HCT116 (cell line): ENCODE measurements at regions not wholly inside any gene's neighbourhood (a gene's known extent, or its start where the extent isn't known, plus 50 kb on each side); places are given as distances from the start of the nearest gene placed in this dataset.

ENCODE experiments used
- ATAC-seq: fragments of 200-7000 bp; cut with Tn5 transposase; 2 replicates; pipeline ENCODE4 v1.9.1; 2020; ENCODE audit warnings: mild to moderate bottlenecking, moderate library complexity
- BruUV-seq: library from RNA; stranded (reverse); fragments of 400-500 nt; replicated peaks from 2 replicates; lab custom pipeline; 2021; lab: Mats Ljungman, UMichigan
- CTCF ChIA-PET: fragments of 300-600 bp; sonication (Branson Sonifier 250); formaldehyde crosslinking; loops from one replicate; lab custom pipeline; 2021; ENCODE audit warnings: antibody characterized with exemption; lab: Charles Lee
- POLR2A ChIA-PET: fragments of 300-600, 350-600 bp; sonication (Branson Sonifier 250); formaldehyde crosslinking; loops from one replicate; lab custom pipeline; 2021; ENCODE audit warnings: antibody characterized with exemption; lab: Charles Lee
- RAD21 ChIA-PET, 2 experiments: fragments of 300-600 bp; sonication (Branson Sonifier 250); formaldehyde crosslinking; loops; one replicate each; lab custom pipeline; 2023; ENCODE audit warnings: low total read pairs in 2 of 2; ENCODE audit not compliant: uncharacterized antibody in 2 of 2, unreplicated experiment in 2 of 2, low non-redundant PET in 1 of 2; lab: Charles Lee
- DNase-seq: peaks from one replicate; pipeline ENCODE4 v3.0.0-alpha.2; 2010; ENCODE audit warnings: low read depth, low spot score
- H2AFZ ChIP-seq: fragments of 200-600 bp; shearing (Covaris generic), sonication (generic); 2 replicates; pipeline ENCODE4 v1.6.1; 2017; ENCODE audit warnings: low read depth, mixed run types, mixed read lengths, antibody characterized with exemption, low read length; ENCODE audit not compliant: poor library complexity, severe bottlenecking
- H3K27ac ChIP-seq: 2 replicates; pipeline ENCODE4 v1.5.1; 2012; ENCODE audit warnings: low read depth, low read length
- H3K27me3 ChIP-seq: fragments of 200-600 bp; sonication (generic); 2 replicates; pipeline ENCODE4 v1.6.1; 2016; ENCODE audit warnings: mixed run types, low read length, mixed read lengths; ENCODE audit not compliant: insufficient read depth
- H3K36me3 ChIP-seq, 2 experiments: fragments of 200-500 bp in 1 of 2; fragments of 200-600 bp in 1 of 2; sonication (Bioruptor generic) in 1 of 2; sonication (generic) in 1 of 2; 2 replicates each; pipeline versions ENCODE4 v1.5.1 to v1.6.1; 2014 to 2016; ENCODE audit warnings: low read length in 2 of 2, inconsistent platforms in 1 of 2, mixed read lengths in 1 of 2, mixed run types in 1 of 2; ENCODE audit not compliant: insufficient read depth in 2 of 2, control insufficient read depth in 1 of 2
- H3K4me1 ChIP-seq, 2 experiments: fragments of 200-600 bp in 1 of 2; sonication (generic) in 1 of 2; 2 replicates each; pipeline versions ENCODE4 v1.5.1 to v1.6.1; 2012 to 2017; ENCODE audit warnings: low read length in 2 of 2, inconsistent platforms in 1 of 2, mild to moderate bottlenecking in 1 of 2, mixed read lengths in 1 of 2, mixed run types in 1 of 2, moderate library complexity in 1 of 2; ENCODE audit not compliant: insufficient read depth in 2 of 2, control insufficient read depth in 1 of 2
- H3K4me2 ChIP-seq: fragments of 200-600 bp; sonication (generic); 2 replicates; pipeline ENCODE4 v1.6.1; 2017; ENCODE audit warnings: mixed run types, low read length, mixed read lengths
- H3K4me3 ChIP-seq, 2 experiments: fragments of 200-600 bp in 1 of 2; sonication (generic) in 1 of 2; replicated peaks in 1 of 2; 2 replicates each; pipeline ENCODE4 v1.5.1; 2011 to 2016; ENCODE audit warnings: low read length in 2 of 2, control low read depth in 1 of 2, low read depth in 1 of 2, mild to moderate bottlenecking in 1 of 2, mixed read lengths in 1 of 2, mixed run types in 1 of 2
- H3K79me2 ChIP-seq: fragments of 200-600 bp; sonication (generic); 2 replicates; pipeline ENCODE4 v1.6.1; 2017; ENCODE audit warnings: mild to moderate bottlenecking, mixed run types, low read length, moderate library complexity, mixed read lengths; ENCODE audit not compliant: insufficient read depth
- H3K9ac ChIP-seq: fragments of 200-600 bp; sonication (generic); 2 replicates; pipeline ENCODE4 v1.6.1; 2016; ENCODE audit warnings: low read length, mixed read lengths
- H3K9me2 ChIP-seq: fragments of 200-600 bp; sonication (generic), shearing (Covaris generic); 2 replicates; pipeline ENCODE4 v1.6.1; 2017; ENCODE audit warnings: mixed run types, mild to moderate bottlenecking, moderate library complexity; ENCODE audit not compliant: insufficient read depth
- H3K9me3 ChIP-seq, 2 experiments: fragments of 200-500 bp in 1 of 2; fragments of 200-600 bp in 1 of 2; sonication (Bioruptor generic) in 1 of 2; sonication (generic) in 1 of 2; 2 replicates each; pipeline ENCODE4 v1.6.1; 2014 to 2017; ENCODE audit warnings: low read length in 2 of 2, mixed read lengths in 2 of 2, inconsistent platforms in 1 of 2, low read depth in 1 of 2, mild to moderate bottlenecking in 1 of 2, mixed run types in 1 of 2, moderate library complexity in 1 of 2; ENCODE audit not compliant: control insufficient read depth in 1 of 2, insufficient read depth in 1 of 2
- H4K20me1 ChIP-seq: fragments of 200-600 bp; sonication (generic), shearing (Covaris generic); 2 replicates; pipeline ENCODE4 v1.6.1; 2017; ENCODE audit warnings: mixed run types, mild to moderate bottlenecking, moderate library complexity; ENCODE audit not compliant: insufficient read depth
- ATF3 ChIP-seq: IDR thresholded peaks from 2 replicates; pipeline ENCODE4 v1.6.1; 2012
- CBX3 ChIP-seq: IDR thresholded peaks from 2 replicates; pipeline ENCODE4 v1.6.1; 2012; ENCODE audit warnings: low read depth
- CTCF ChIP-seq, 3 experiments: fragments of 200-600 bp in 1 of 3; sonication (generic) in 1 of 3; IDR thresholded peaks in 2 of 3; conservative IDR thresholded peaks in 1 of 3; 2 replicates each; pipeline ENCODE4 v1.5.1; 2012 to 2017; ENCODE audit warnings: low read depth in 2 of 3, low read length in 2 of 3, antibody characterized with exemption in 1 of 3, borderline replicate concordance in 1 of 3, control low read depth in 1 of 3, mild to moderate bottlenecking in 1 of 3, mixed read lengths in 1 of 3, mixed run types in 1 of 3, moderate library complexity in 1 of 3; ENCODE audit not compliant: insufficient read depth in 1 of 3
- EGR1 ChIP-seq: IDR thresholded peaks from 2 replicates; pipeline ENCODE4 v1.6.1; 2012; ENCODE audit warnings: low read depth
- ELF1 ChIP-seq: IDR thresholded peaks from 2 replicates; pipeline ENCODE4 v1.6.1; 2012; ENCODE audit warnings: low read depth, borderline replicate concordance
- EZH2phosphoT487 ChIP-seq: fragments of 200-600 bp; IDR thresholded peaks from 2 replicates; pipeline ENCODE4 v1.6.1; 2018; ENCODE audit warnings: antibody characterized with exemption, borderline replicate concordance
- FOSL1 ChIP-seq: IDR thresholded peaks from 2 replicates; pipeline ENCODE4 v1.6.1; 2012; ENCODE audit warnings: low read depth
- MAX ChIP-seq: IDR thresholded peaks from 2 replicates; pipeline ENCODE4 v1.6.1; 2012
- POLR2A ChIP-seq: IDR thresholded peaks from 2 replicates; pipeline ENCODE4 v1.7.0; 2011; ENCODE audit warnings: borderline replicate concordance; ENCODE audit not compliant: insufficient read depth, insufficient read length; ENCODE audit errors: extremely low read depth
- POLR2AphosphoS5 ChIP-seq: IDR thresholded peaks from 2 replicates; pipeline ENCODE4 v1.6.1; 2011; ENCODE audit warnings: mild to moderate bottlenecking, low read depth, low read length, moderate library complexity
- RAD21 ChIP-seq: IDR thresholded peaks from 2 replicates; pipeline ENCODE4 v1.6.1; 2012; ENCODE audit warnings: low read depth, mild to moderate bottlenecking
- REST ChIP-seq: IDR thresholded peaks from 2 replicates; pipeline ENCODE4 v1.6.1; 2012; ENCODE audit warnings: low read depth
- SIN3A ChIP-seq: IDR thresholded peaks from 2 replicates; pipeline ENCODE4 v1.6.1; 2012; ENCODE audit warnings: low read depth
- SRF ChIP-seq: IDR thresholded peaks from 2 replicates; pipeline ENCODE4 v1.6.1; 2012; ENCODE audit warnings: low read depth
- TCF7L2 ChIP-seq: IDR thresholded peaks from 2 replicates; pipeline ENCODE4 v1.7.0; 2011; ENCODE audit warnings: borderline replicate concordance, inconsistent platforms; ENCODE audit not compliant: insufficient read depth, insufficient read length; ENCODE audit errors: extremely low read depth
- YY1 ChIP-seq: IDR thresholded peaks from 2 replicates; pipeline ENCODE4 v1.6.1; 2011; ENCODE audit warnings: low read length, low read depth, moderate library complexity, mild to moderate bottlenecking; ENCODE audit not compliant: insufficient replicate concordance; ENCODE audit errors: extremely low read depth
- ZBTB33 ChIP-seq: IDR thresholded peaks from 2 replicates; pipeline ENCODE4 v1.6.1; 2011; ENCODE audit warnings: mild to moderate bottlenecking, low read length, moderate library complexity; ENCODE audit not compliant: insufficient replicate concordance; ENCODE audit errors: extremely low read depth
- ZNF274 ChIP-seq: fragments of 200-500 bp; sonication (Bioruptor generic); IDR thresholded peaks from 2 replicates; pipeline ENCODE4 v1.6.1; 2014; ENCODE audit warnings: mild to moderate bottlenecking, low read depth, low read length, inconsistent platforms
- intact Hi-C: fragments of 100-400 bp; cut with micrococcal nuclease; formaldehyde crosslinking; loops from 2 replicates; pipeline ENCODE4 v1.10.0; 2022

- DNase-seq (no peak), ATAC-seq (no peak)
- Histone ChIP-seq H2AFZ (no peak overlapping the region), H3K79me2 (no peaks in the 10 kb centered on the region), H3K9me3 (peaks cover 0 to 4% of the 10 kb centered on the region in 2 experiments; a peak in 1 of 4 replicates), H3K4me3 (no peak overlapping the region), H3K4me2 (no peak overlapping the region), H4K20me1 (no peaks in the 10 kb centered on the region), H3K9ac (no peak overlapping the region), H3K36me3 (no peaks in the 10 kb centered on the region), H3K9me2 (no peaks in the 10 kb centered on the region), H3K4me1 (no peaks in the 10 kb centered on the region), H3K27me3 (no peaks in the 10 kb centered on the region), H3K27ac (no peak overlapping the region)
- ChIA-PET CTCF (no interaction called here), RAD21 (no interaction called here), POLR2A (no interaction called here)
- no TSS peak for BruUV-seq
- intact Hi-C loops = no loop called here
- no peak for TF ChIP-seq SRF
- no peak for TF ChIP-seq FOSL1
- TF ChIP-seq RAD21 = no peak
- no peak for TF ChIP-seq REST
- TF ChIP-seq CTCF (IDR thresholded peaks at IDR 0.05 in 2 of 3, conservative IDR thresholded peaks at IDR 0.05 in 1 of 3; ENCODE audit: borderline replicate concordance in 1 of 3, insufficient read depth in 1 of 3, low read depth in 2 of 3, low read length in 2 of 3) = no peak
- TF ChIP-seq YY1 = no peak
- no peak for TF ChIP-seq ELF1
- TF ChIP-seq ATF3 = no peak
- no peak for TF ChIP-seq EZH2phosphoT487
- no peak for TF ChIP-seq SIN3A
- TF ChIP-seq CBX3 = no peak
- no peak for TF ChIP-seq TCF7L2
- no peak for TF ChIP-seq MAX
- TF ChIP-seq ZBTB33 = no peak
- TF ChIP-seq ZNF274 = no peak
- TF ChIP-seq EGR1 = no peak
- TF ChIP-seq POLR2AphosphoS5 = no peak
- TF ChIP-seq POLR2A = no peak
Observed at GRCh38 chr3:34635352-34635850, 837.0 kb downstream of the PDCD6IP start.
